ENCODE measurements at regions not wholly inside any gene's neighbourhood (a gene's known extent, or its start where the extent isn't known, plus 50 kb on each side); places are given as distances from the start of the nearest gene placed in this dataset.

- TF ChIP-seq POLR2AphosphoS5 (IDR thresholded peaks at IDR 0.05; ENCODE audit: insufficient read depth, low read depth, low read length) (no peak), EZH2 (IDR thresholded peaks at IDR 0.05; ENCODE audit: borderline replicate concordance, low read depth, low read length, severe bottlenecking) (no peak)
Measured at GRCh38 chr14:100645196-100645981, 58.2 kb upstream of the BEGAIN start.
